ENCODE measurements at regions not wholly inside any gene's neighbourhood (a gene's known extent, or its start where the extent isn't known, plus 50 kb on each side); places are given as distances from the start of the nearest gene placed in this dataset.

DNA sequence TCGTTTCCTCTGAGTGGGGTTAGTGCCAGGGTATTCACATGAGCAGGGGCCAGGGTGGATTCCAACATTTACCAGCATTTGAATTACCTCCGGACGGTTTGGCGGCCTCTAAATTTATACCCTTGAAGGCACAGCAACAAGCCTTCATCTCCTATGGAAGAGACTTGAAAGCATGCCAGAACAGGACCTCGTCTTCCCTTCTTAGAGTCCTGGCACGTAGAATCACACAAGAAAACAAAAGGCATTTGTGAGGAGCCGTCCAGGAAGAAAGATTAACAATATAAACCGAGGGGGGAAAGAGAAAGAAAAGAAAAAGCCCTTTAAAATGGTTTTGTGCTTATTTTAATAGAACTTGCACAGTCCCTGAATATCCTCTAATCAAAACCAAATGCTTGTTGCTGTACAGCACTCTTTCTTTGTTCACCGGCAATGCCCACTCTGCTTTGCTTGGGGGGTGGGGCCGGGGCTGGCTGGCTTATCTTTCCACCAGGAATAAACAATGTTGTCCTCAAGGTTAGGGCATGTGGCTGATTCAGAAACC, 575.8 kb upstream of the ZNF462 start:
- no peaks in the 10 kb centered on the region for H3K27me3 ChIP-seq
- peak overlapping the region; percentile 59 for H3K4me2 ChIP-seq
- H3K9me2 ChIP-seq (replicated peaks; ENCODE audit: insufficient read depth): no peaks in the 10 kb centered on the region
- peak overlapping the region; percentile 88 for H3K27ac ChIP-seq
- H3K36me3 ChIP-seq (replicated peaks; ENCODE audit: insufficient read depth, low read depth): no peaks in the 10 kb centered on the region
- H3K4me3 ChIP-seq: no peak overlapping the region
- no peaks in the 10 kb centered on the region for H4K20me1 ChIP-seq (ENCODE audit: insufficient read depth, poor library complexity, severe bottlenecking)
- WGBS (ENCODE audit: low lambda C conversion rate, missing lambda C conversion rate): 33% methylated on average over 10 of the region's 10 CpGs
- H2AFZ ChIP-seq: peak overlapping the region; percentile 42
- H3K4me1 ChIP-seq (ENCODE audit: insufficient read depth): peaks cover 4% of the 10 kb centered on the region
- peak; percentile 62 for DNase-seq (ENCODE audit: low spot score)
- TF ChIP-seq, protein P1, sequence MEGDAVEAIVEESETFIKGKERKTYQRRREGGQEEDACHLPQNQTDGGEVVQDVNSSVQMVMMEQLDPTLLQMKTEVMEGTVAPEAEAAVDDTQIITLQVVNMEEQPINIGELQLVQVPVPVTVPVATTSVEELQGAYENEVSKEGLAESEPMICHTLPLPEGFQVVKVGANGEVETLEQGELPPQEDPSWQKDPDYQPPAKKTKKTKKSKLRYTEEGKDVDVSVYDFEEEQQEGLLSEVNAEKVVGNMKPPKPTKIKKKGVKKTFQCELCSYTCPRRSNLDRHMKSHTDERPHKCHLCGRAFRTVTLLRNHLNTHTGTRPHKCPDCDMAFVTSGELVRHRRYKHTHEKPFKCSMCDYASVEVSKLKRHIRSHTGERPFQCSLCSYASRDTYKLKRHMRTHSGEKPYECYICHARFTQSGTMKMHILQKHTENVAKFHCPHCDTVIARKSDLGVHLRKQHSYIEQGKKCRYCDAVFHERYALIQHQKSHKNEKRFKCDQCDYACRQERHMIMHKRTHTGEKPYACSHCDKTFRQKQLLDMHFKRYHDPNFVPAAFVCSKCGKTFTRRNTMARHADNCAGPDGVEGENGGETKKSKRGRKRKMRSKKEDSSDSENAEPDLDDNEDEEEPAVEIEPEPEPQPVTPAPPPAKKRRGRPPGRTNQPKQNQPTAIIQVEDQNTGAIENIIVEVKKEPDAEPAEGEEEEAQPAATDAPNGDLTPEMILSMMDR (IDR thresholded peaks at IDR 0.05; ENCODE audit: poor library complexity): no peak
- TF ChIP-seq EZH2 (IDR thresholded peaks at IDR 0.05; ENCODE audit: borderline replicate concordance) (no peak), EZH2phosphoT487 (IDR thresholded peaks at IDR 0.05; ENCODE audit: low read depth, severe bottlenecking, unreplicated experiment) (no peak)
- no peaks in the 10 kb centered on the region for H3K9me3 ChIP-seq (ENCODE audit: low read depth)
- no peaks in the 10 kb centered on the region for H3K79me2 ChIP-seq

DNA sequence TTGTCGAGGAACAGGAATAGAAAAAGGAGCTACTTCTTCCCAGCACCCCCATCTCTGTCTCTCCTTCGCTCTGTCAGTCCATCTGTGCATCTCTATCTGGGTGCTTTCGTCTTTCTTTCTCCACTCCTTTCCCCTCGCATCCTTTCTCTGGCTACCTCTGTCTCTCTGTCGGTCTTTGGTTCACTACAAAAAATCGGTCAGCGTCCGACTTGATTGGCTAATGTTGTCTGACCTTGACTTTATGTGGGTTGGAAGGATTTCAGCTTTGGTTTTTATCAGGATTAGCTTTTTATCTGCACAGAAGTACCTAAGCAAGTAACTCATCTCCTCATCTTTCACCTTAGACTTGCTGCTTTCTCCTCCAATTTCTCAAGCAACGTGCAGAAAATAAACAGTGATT, 575.2 kb upstream of the ZNF462 start:
- H3K36me3 ChIP-seq (replicated peaks; ENCODE audit: insufficient read depth, low read depth): no peaks in the 10 kb centered on the region
- no peak overlapping the region for H2AFZ ChIP-seq
- H3K4me3 ChIP-seq: no peak overlapping the region
- no peaks in the 10 kb centered on the region for H3K27me3 ChIP-seq
- no peaks in the 10 kb centered on the region for H3K79me2 ChIP-seq
- no peaks in the 10 kb centered on the region for H3K9me3 ChIP-seq (ENCODE audit: low read depth)
- H4K20me1 ChIP-seq (ENCODE audit: insufficient read depth, poor library complexity, severe bottlenecking): no peaks in the 10 kb centered on the region
- peaks cover 4% of the 10 kb centered on the region for H3K4me1 ChIP-seq (ENCODE audit: insufficient read depth)
- TF ChIP-seq, protein P1 (IDR thresholded peaks at IDR 0.05; ENCODE audit: poor library complexity): no peak
- TF ChIP-seq EZH2phosphoT487 (IDR thresholded peaks at IDR 0.05; ENCODE audit: low read depth, severe bottlenecking, unreplicated experiment) (no peak), EZH2 (IDR thresholded peaks at IDR 0.05; ENCODE audit: borderline replicate concordance) (no peak)
- no peaks in the 10 kb centered on the region for H3K9me2 ChIP-seq (replicated peaks; ENCODE audit: insufficient read depth)
- H3K27ac ChIP-seq: peak overlapping the region; percentile 88
- 59% methylated on average over 9 of the region's 9 CpGs for WGBS (ENCODE audit: low lambda C conversion rate, missing lambda C conversion rate)
- H3K4me2 ChIP-seq: peak overlapping the region; percentile 59
- DNase-seq (ENCODE audit: low spot score): no peak

DNA sequence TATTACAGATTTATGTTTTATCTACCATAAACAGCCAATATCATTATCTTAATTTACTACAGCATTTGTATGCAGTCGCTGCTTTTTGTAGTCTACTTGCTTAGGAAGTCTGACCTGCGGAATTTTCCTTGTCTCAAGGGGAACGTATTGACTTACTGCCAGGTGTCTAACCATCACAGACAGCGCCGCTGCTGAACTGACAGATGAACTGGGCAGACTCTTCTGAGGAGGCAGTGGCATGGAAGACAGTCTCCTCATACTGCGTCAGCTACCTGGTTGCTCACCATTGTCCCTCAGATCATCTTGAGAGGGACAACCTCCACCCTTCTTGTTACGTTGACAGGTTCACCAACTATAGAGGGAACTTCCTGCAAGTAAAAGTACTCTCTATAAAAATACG, 574.3 kb upstream of the ZNF462 start:
- H3K4me1 ChIP-seq (ENCODE audit: insufficient read depth): peaks cover 4% of the 10 kb centered on the region
- no peak overlapping the region for H3K4me3 ChIP-seq
- no peaks in the 10 kb centered on the region for H3K9me2 ChIP-seq (replicated peaks; ENCODE audit: insufficient read depth)
- H2AFZ ChIP-seq: no peak overlapping the region
- H3K9me3 ChIP-seq (ENCODE audit: low read depth): no peaks in the 10 kb centered on the region
- 80% methylated on average over 8 of the region's 8 CpGs for WGBS (ENCODE audit: low lambda C conversion rate, missing lambda C conversion rate)
- DNase-seq (ENCODE audit: low spot score): no peak
- no peaks in the 10 kb centered on the region for H3K79me2 ChIP-seq
- H3K4me2 ChIP-seq: no peak overlapping the region
- peak overlapping the region; percentile 88 for H3K27ac ChIP-seq
- no peak for TF ChIP-seq EZH2phosphoT487 (IDR thresholded peaks at IDR 0.05; ENCODE audit: low read depth, severe bottlenecking, unreplicated experiment)
- no peak for TF ChIP-seq EZH2 (IDR thresholded peaks at IDR 0.05; ENCODE audit: borderline replicate concordance)
- TF ChIP-seq, protein P1 (IDR thresholded peaks at IDR 0.05; ENCODE audit: poor library complexity): no peak
- H3K36me3 ChIP-seq (replicated peaks; ENCODE audit: insufficient read depth, low read depth): no peaks in the 10 kb centered on the region
- no peaks in the 10 kb centered on the region for H3K27me3 ChIP-seq
- H4K20me1 ChIP-seq (ENCODE audit: insufficient read depth, poor library complexity, severe bottlenecking): no peaks in the 10 kb centered on the region

All from hepatocyte (in vitro differentiated cells).